Heart left ventricle (tissue), 16 donors: ENCODE measurements at regions not wholly inside any gene's neighbourhood (a gene's known extent, or its start where the extent isn't known, plus 50 kb on each side); places are given as distances from the start of the nearest gene placed in this dataset.

ENCODE experiments used
- ATAC-seq, 4 donors: fragments of 200-7000 bp; cut with Tn5 transposase; one replicate each; pipeline ENCODE4 v1.9.1; 2020 to 2022; ENCODE audit warnings: moderate library complexity in 4 of 4, mild to moderate bottlenecking in 3 of 4, moderate number of reproducible peaks in 1 of 4
- DNase-seq, 5 donors: peaks; one replicate each; pipeline ENCODE4 v3.0.0-alpha.2; 2020
- H3K27ac ChIP-seq, 12 donors: fragments of 200-600 bp; sonication (generic) in 4 of 12; one replicate each; pipeline versions ENCODE4 v1.5.0 to v1.8.0; 2016 to 2022; ENCODE audit warnings: mild to moderate bottlenecking in 2 of 12
- H3K27me3 ChIP-seq, 9 donors: fragments of 200-600 bp; sonication (generic) in 2 of 9; one replicate each; pipeline versions ENCODE4 v1.5.1 to v1.8.0; 2016 to 2022; ENCODE audit warnings: mild to moderate bottlenecking in 3 of 9
- H3K36me3 ChIP-seq, 9 donors: fragments of 200-600 bp; sonication (generic) in 2 of 9; one replicate each; pipeline versions ENCODE4 v1.5.0 to v1.8.0; 2018 to 2022; ENCODE audit warnings: mild to moderate bottlenecking in 2 of 9
- H3K4me1 ChIP-seq, 12 donors: fragments of 200-600 bp; sonication (generic) in 4 of 12; one replicate each; pipeline versions ENCODE4 v1.5.0 to v1.8.0; 2016 to 2022; ENCODE audit warnings: mild to moderate bottlenecking in 3 of 12
- H3K4me3 ChIP-seq, 12 donors: fragments of 200-600 bp; sonication (generic) in 4 of 12; one replicate each; pipeline versions ENCODE4 v1.5.0 to v1.8.0; 2017 to 2022; ENCODE audit warnings: mild to moderate bottlenecking in 9 of 12, moderate library complexity in 4 of 12
- H3K9me3 ChIP-seq, 12 donors: fragments of 200-600 bp; sonication (generic) in 4 of 12; one replicate each; pipeline versions ENCODE4 v1.5.0 to v1.8.0; 2016 to 2022; ENCODE audit warnings: mild to moderate bottlenecking in 1 of 12
- POLR2A ChIP-seq, 2 donors: fragments of 450-650 bp; IDR thresholded peaks; one replicate each; pipeline ENCODE4 v1.6.1; 2017; ENCODE audit warnings: antibody characterized with exemption in 2 of 2, mild to moderate bottlenecking in 2 of 2, moderate library complexity in 2 of 2
- WGBS, 4 donors: extraction: QIAGEN DNeasy Blood & Tissue Kit in 2 of 4; methylation state at CpG; one replicate each; pipeline versions ENCODE4 v1.1.5 to v1.1.7; 2013 to 2018; 5-methylcytosine and 5-hydroxymethylcytosine counted together
- intact Hi-C, 10 donors: fragments of 100-400 bp; cut with DNase I; formaldehyde crosslinking; loops; one replicate each; pipeline versions ENCODE4 v1.11.1 to v1.14.2; 2022
- TF ChIP-seq, protein P1 (sequence below), 12 donors: fragments of 200-600 bp; sonication (generic) in 4 of 12; IDR thresholded peaks; one replicate each; pipeline versions ENCODE4 v1.5.0 to v1.8.0; 2018 to 2022; ENCODE audit warnings: antibody characterized with exemption in 12 of 12, mild to moderate bottlenecking in 5 of 12
- donor health status: ischemic (EF 13 %, LVEDD 7.1; RV severe dilation, severe dysfunction).
- donor health status: healthy with polysubstance abuse.
- donor health status: DM: no; HTN: yes; CAD: no.
- donor health status: DM: no; HTN: no; CAD: no.
- donor health status: ischemic (EF 25% LVEDD 6.9; RV normal size, moderate dysfunction).
- donor health status: ischemic (EF 25% LVEDD 5.7; RV mildly dilated, moderate dysfunction).
- donor health status: healthy.
- donor health status: DM: yes; HTN: yes; CAD: no.
- donor health status: ischemic (EF 35%, LVEDD 5.7; RV mildly dilated, moderate dysfunction).
- donor health status: nonischemic (EF 11% LVEDD 7.7; RV severe dilation, severe dysfunction).
- donor health status: DM: yes; HTN: yes; CAD: no.
- donor health status: PGD.
- donor health status: ischemic (EF 29% LVEDD 5.4; RV normal size, mild dysfunction).
- donor health status: nonischemic (EF 23%, LVEDD 6.1; RV moderate dilation, normal function).

DNA sequence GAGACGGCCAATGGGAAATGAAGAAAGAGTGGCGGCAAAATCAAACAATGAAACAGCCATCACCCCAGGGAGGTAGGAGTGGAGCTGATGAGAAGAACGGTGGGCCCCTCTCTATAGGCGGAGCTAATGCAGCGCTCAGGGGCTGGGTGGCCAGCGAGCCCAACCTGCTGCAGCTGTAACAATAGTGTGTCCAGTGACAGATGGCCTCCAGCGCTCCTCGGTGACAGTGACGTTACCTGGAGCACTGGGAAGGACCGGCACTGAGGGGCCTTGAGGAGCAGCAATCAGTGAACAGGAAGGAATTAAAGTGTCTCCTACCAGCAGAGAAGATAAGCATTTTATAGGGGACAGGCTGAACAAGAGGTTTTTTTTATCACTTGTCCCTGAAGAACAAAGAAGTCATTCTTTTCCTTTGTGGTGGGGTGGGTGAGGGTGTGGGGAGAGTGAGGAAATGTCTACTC lies 81.6 kb downstream of the FOXA2 start:
- TF ChIP-seq POLR2A (IDR thresholded peaks at IDR 0.05) = no peak
- H3K36me3 ChIP-seq = no peaks in the 10 kb centered on the region
- no peaks in the 10 kb centered on the region for H3K9me3 ChIP-seq
- intact Hi-C loops = no loop called here
- H3K27me3 ChIP-seq = peaks cover 0 to 37% (median 3%) of the 10 kb centered on the region in 9 donors
- no peaks in the 10 kb centered on the region for H3K4me1 ChIP-seq
- no peak overlapping the region for H3K27ac ChIP-seq
- WGBS, 4 donors = 51 to 55% (median 54%) methylated on average over 10 of the region's 10 CpGs
- no peak overlapping the region for H3K4me3 ChIP-seq
- ATAC-seq (no peak), DNase-seq (no peak)

DNA sequence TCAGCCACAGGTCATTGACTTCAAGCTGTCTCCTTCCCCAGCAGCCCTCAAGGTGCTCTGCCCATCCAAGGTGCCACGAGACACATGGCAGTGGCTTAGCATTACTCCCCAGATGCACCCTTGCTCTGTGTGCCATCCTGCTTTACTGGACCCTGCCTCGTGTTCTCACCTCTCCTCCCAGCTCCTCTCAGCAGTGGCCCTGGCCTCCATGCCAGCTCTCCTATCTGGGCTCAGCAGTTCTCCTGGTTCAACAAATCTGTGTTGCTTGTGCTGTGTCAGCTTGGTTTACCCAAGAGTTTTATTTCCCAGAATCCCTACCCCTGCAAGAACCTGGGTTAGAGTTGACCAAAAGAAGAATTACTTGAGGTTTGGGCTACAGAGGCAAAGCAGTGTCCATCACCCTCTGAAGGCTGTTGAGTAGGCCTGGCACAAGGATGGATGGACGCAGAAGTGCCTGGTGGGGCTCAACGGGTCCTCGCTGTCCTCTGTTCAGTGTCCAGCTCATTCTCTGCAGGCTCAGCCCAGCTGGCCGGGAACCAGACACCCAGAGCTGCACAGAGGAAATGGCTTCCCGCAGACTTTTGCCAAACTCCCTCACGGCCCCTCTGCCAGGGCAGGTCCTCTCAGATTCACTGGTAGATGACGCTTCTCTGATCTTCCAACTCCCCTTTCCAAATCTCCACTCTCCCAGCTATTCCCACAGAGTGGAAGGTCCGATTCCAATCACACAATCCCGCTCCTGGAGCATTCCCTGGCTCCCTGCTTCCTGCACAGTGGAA lies 82.6 kb downstream of the FOXA2 start:
- no peaks in the 10 kb centered on the region for H3K36me3 ChIP-seq
- no peaks in the 10 kb centered on the region for H3K9me3 ChIP-seq
- no peak overlapping the region for H3K27ac ChIP-seq
- no peak for TF ChIP-seq POLR2A (IDR thresholded peaks at IDR 0.05)
- TF ChIP-seq, protein P1, sequence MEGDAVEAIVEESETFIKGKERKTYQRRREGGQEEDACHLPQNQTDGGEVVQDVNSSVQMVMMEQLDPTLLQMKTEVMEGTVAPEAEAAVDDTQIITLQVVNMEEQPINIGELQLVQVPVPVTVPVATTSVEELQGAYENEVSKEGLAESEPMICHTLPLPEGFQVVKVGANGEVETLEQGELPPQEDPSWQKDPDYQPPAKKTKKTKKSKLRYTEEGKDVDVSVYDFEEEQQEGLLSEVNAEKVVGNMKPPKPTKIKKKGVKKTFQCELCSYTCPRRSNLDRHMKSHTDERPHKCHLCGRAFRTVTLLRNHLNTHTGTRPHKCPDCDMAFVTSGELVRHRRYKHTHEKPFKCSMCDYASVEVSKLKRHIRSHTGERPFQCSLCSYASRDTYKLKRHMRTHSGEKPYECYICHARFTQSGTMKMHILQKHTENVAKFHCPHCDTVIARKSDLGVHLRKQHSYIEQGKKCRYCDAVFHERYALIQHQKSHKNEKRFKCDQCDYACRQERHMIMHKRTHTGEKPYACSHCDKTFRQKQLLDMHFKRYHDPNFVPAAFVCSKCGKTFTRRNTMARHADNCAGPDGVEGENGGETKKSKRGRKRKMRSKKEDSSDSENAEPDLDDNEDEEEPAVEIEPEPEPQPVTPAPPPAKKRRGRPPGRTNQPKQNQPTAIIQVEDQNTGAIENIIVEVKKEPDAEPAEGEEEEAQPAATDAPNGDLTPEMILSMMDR (IDR thresholded peaks at IDR 0.05) = no peak
- intact Hi-C loops = no loop called here
- no peak for ATAC-seq
- WGBS, 4 donors = 70 to 83% (median 76%) methylated on average over 11 of the region's 11 CpGs
- no peak for DNase-seq
- no peaks in the 10 kb centered on the region for H3K4me1 ChIP-seq
- peaks cover 0 to 32% (median 7%) of the 10 kb centered on the region in 9 donors for H3K27me3 ChIP-seq
- no peak overlapping the region for H3K4me3 ChIP-seq

- peaks cover 0 to 39% (median 7%) of the 10 kb centered on the region in 9 donors for H3K27me3 ChIP-seq
- ATAC-seq (no peak), DNase-seq (no peak)
- intact Hi-C loops = no loop called here
- H3K9me3 ChIP-seq = no peaks in the 10 kb centered on the region
- no peak for TF ChIP-seq POLR2A (IDR thresholded peaks at IDR 0.05)
- TF ChIP-seq, protein P1 (IDR thresholded peaks at IDR 0.05) = no peak
- no peaks in the 10 kb centered on the region for H3K36me3 ChIP-seq
- no peak overlapping the region for H3K27ac ChIP-seq
- no peak overlapping the region for H3K4me3 ChIP-seq
- no peaks in the 10 kb centered on the region for H3K4me1 ChIP-seq
Observed at GRCh38 chr20:22501034-22501433, 83.3 kb downstream of the FOXA2 start.

DNA sequence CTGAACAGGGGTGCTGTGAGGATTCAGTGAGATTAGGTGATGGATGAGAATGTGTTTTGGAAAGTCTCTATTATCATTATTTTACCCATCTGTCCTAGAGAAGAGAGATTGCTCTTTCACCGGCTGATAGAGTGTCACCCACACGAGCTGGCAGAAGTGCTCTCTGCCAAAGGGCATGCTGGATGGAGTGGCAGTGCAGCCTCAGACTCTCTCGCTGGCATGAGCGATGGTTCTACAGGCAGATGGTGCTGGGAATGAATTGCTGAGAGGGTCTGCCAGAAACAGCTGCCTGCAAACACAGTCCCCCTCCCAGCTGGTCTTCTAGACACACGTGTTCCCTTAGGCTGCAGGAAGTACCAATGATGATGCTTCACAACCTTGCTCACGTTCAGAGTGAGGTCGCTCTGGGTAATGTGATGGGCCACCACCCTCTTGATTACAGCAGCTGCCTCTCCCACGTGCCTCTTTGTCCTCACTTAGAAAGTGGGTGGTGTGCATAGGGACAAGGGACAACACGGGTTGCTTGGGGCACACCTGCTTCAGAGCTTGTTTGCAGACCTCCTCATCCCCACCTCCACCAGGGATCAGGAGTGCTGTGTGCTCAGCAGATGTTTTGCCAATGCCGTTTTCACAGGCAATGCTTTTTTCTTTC lies 84.7 kb downstream of the FOXA2 start:
- DNase-seq (no peak), ATAC-seq (no peak)
- no peaks in the 10 kb centered on the region for H3K36me3 ChIP-seq
- TF ChIP-seq POLR2A (IDR thresholded peaks at IDR 0.05) = no peak
- TF ChIP-seq, protein P1 (IDR thresholded peaks at IDR 0.05) = no peak
- WGBS, 4 donors = 64 to 76% (median 70%) methylated on average over 10 of the region's 10 CpGs
- H3K9me3 ChIP-seq = no peaks in the 10 kb centered on the region
- no peak overlapping the region for H3K4me3 ChIP-seq
- H3K27me3 ChIP-seq = peaks cover 0 to 35% (median 5%) of the 10 kb centered on the region in 9 donors
- intact Hi-C loops = no loop called here
- no peaks in the 10 kb centered on the region for H3K4me1 ChIP-seq
- H3K27ac ChIP-seq = no peak overlapping the region
